ENCODE measurements at regions not wholly inside any gene's neighbourhood (a gene's known extent, or its start where the extent isn't known, plus 50 kb on each side); places are given as distances from the start of the nearest gene placed in this dataset.

GRCh38 chr1:34338871-34339270 lies 162.2 kb downstream of the C1orf94 start:
- TF ChIP-seq CTCF (IDR thresholded peaks at IDR 0.05) (no peak), POLR2AphosphoS5 (IDR thresholded peaks at IDR 0.05; ENCODE audit: low read depth, low read length) (no peak), SIN3A (IDR thresholded peaks at IDR 0.05; ENCODE audit: borderline replicate concordance, insufficient read depth, low read depth, low read length) (no peak), TCF7L2 (IDR thresholded peaks at IDR 0.05; ENCODE audit: low read depth, low read length) (no peak)
- TF ChIP-seq, protein P1, sequence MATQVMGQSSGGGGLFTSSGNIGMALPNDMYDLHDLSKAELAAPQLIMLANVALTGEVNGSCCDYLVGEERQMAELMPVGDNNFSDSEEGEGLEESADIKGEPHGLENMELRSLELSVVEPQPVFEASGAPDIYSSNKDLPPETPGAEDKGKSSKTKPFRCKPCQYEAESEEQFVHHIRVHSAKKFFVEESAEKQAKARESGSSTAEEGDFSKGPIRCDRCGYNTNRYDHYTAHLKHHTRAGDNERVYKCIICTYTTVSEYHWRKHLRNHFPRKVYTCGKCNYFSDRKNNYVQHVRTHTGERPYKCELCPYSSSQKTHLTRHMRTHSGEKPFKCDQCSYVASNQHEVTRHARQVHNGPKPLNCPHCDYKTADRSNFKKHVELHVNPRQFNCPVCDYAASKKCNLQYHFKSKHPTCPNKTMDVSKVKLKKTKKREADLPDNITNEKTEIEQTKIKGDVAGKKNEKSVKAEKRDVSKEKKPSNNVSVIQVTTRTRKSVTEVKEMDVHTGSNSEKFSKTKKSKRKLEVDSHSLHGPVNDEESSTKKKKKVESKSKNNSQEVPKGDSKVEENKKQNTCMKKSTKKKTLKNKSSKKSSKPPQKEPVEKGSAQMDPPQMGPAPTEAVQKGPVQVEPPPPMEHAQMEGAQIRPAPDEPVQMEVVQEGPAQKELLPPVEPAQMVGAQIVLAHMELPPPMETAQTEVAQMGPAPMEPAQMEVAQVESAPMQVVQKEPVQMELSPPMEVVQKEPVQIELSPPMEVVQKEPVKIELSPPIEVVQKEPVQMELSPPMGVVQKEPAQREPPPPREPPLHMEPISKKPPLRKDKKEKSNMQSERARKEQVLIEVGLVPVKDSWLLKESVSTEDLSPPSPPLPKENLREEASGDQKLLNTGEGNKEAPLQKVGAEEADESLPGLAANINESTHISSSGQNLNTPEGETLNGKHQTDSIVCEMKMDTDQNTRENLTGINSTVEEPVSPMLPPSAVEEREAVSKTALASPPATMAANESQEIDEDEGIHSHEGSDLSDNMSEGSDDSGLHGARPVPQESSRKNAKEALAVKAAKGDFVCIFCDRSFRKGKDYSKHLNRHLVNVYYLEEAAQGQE (IDR thresholded peaks at IDR 0.05; ENCODE audit: insufficient read depth in 1 of 2, low read depth in 2 of 2, low read length in 1 of 2): no peak

Measured in Panc1 (cell line).